NAMALWA (cell line): ENCODE measurements at regions not wholly inside any gene's neighbourhood (a gene's known extent, or its start where the extent isn't known, plus 50 kb on each side); places are given as distances from the start of the nearest gene placed in this dataset.

Experiments
- DNase-seq: peaks from one replicate; pipeline ENCODE4 v3.0.0-alpha.2; 2015; ENCODE audit warnings: low spot score

DNA sequence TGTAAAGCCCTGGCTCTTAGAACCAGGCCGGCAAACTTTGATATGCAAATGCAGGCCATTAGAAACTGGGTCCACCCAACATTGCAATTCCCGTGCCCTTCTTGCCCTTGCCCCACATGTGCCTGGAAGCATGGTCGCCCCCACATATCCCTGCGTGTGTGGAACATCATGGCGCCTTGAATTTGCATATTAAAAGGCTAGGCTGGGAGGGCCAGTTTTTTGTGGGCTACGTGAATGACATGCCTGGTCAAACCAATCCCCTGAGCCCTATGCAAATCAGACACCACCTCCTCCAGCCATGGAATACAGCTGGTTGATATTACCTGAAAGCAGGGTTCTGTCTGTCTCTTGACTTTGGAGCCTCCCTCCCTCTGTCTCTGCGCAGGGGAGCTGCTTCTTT is 58.7 kb upstream of the ARHGEF26 start:
- no peak for DNase-seq

DNA sequence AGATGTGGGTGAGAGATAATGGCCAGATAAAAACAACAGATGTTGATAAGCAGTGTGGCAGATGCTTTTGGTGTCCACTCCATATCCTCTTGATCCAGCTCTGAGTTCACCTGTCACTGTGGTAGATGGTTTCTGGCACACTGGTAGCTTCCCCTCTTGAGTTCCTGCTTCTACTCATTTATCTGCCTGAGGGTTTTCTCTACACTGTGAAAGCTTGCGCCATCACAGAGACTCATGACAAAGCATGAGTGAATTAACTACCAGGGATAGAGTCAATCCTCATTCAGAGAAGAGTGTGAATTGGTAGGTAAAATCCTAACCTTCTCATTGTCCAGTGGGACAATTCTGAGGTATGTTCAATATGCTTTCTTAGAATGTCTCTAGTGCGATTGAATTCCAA is 50.0 kb upstream of the ARHGEF26 start:
- DNase-seq = no peak
